ENCODE measurements at regions not wholly inside any gene's neighbourhood (a gene's known extent, or its start where the extent isn't known, plus 50 kb on each side); places are given as distances from the start of the nearest gene placed in this dataset.

DNA sequence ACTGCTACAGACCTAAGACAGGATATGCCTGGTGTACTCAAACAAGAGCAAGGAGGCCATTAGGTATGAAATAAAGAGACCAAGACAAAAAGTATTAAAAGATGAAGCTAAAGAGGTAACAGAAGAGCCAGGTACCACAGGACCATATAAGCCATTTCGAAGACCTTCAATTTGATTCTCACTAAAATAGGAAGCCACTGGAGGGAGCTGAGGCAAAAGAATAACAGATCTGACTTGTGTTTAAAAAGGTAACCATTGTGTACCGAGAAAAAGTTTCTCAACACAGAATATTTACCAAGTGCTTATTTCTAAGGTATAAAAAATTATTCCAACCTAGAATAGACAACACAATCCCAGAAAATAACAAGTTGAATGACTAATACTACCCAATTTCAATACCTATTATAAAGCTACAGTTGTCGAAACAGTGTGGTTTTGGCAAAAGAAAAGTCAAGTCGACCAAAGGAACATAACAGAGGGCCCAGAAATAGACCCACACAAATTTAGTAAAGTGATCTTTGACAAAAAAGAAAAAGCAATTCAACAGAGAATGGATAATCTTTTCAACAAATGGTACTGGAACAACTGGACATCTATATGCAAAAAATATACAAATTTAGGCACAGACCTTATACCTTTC is 125.3 kb upstream of the DST start:
- TF ChIP-seq, protein P1, sequence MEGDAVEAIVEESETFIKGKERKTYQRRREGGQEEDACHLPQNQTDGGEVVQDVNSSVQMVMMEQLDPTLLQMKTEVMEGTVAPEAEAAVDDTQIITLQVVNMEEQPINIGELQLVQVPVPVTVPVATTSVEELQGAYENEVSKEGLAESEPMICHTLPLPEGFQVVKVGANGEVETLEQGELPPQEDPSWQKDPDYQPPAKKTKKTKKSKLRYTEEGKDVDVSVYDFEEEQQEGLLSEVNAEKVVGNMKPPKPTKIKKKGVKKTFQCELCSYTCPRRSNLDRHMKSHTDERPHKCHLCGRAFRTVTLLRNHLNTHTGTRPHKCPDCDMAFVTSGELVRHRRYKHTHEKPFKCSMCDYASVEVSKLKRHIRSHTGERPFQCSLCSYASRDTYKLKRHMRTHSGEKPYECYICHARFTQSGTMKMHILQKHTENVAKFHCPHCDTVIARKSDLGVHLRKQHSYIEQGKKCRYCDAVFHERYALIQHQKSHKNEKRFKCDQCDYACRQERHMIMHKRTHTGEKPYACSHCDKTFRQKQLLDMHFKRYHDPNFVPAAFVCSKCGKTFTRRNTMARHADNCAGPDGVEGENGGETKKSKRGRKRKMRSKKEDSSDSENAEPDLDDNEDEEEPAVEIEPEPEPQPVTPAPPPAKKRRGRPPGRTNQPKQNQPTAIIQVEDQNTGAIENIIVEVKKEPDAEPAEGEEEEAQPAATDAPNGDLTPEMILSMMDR (IDR thresholded peaks at IDR 0.05; ENCODE audit: insufficient read depth, low read depth, low read length) = no peak
- TF ChIP-seq EZH2 (IDR thresholded peaks at IDR 0.05; ENCODE audit: insufficient read depth, low read length) = no peak

Measured in astrocyte (in vitro differentiated cells and primary cell).